Hepatocyte (in vitro differentiated cells): ENCODE measurements at regions not wholly inside any gene's neighbourhood (a gene's known extent, or its start where the extent isn't known, plus 50 kb on each side); places are given as distances from the start of the nearest gene placed in this dataset.

Source experiments
- CTCF ChIP-seq: fragments of 200-600 bp; sonication (generic); IDR thresholded peaks from 2 replicates; pipeline ENCODE4 v1.5.1; 2016; ENCODE audit warnings: antibody characterized with exemption, mild to moderate bottlenecking; ENCODE audit not compliant: poor library complexity
- EZH2 ChIP-seq: fragments of 200-600 bp; sonication (generic); IDR thresholded peaks from 2 replicates; pipeline ENCODE4 v1.6.1; 2016; ENCODE audit warnings: antibody characterized with exemption, mild to moderate bottlenecking, borderline replicate concordance
- EZH2phosphoT487 ChIP-seq: fragments of 200-600 bp; sonication (generic); IDR thresholded peaks from one replicate; pipeline ENCODE4 v1.6.1; 2018; ENCODE audit warnings: antibody characterized with exemption, mild to moderate bottlenecking, low read depth, moderate library complexity; ENCODE audit not compliant: unreplicated experiment, severe bottlenecking

- no peak for TF ChIP-seq CTCF
- TF ChIP-seq EZH2 = no peak
- TF ChIP-seq EZH2phosphoT487 = no peak
Measured at GRCh38 chrX:39492497-39493162, 605.1 kb downstream of the BCOR start.
